Ovary (tissue), 7 donors: ENCODE measurements at regions not wholly inside any gene's neighbourhood (a gene's known extent, or its start where the extent isn't known, plus 50 kb on each side); places are given as distances from the start of the nearest gene placed in this dataset.

Experiments
- DNase-seq, 5 donors: peaks; one replicate each; pipeline ENCODE4 v3.0.0-alpha.2; 2019 to 2020
- H3K27ac ChIP-seq, 2 donors: fragments of 200-600 bp; one replicate each; pipeline versions ENCODE4 v1.5.1 to v1.8.0; 2019 to 2022
- H3K27me3 ChIP-seq: fragments of 200-600 bp; one replicate; pipeline ENCODE4 v1.8.0; 2022
- H3K36me3 ChIP-seq: fragments of 200-600 bp; sonication (generic); one replicate; pipeline ENCODE4 v1.5.1; 2019
- H3K4me1 ChIP-seq: one replicate; pipeline ENCODE4 v1.8.1; 2013; ENCODE audit warnings: mild to moderate bottlenecking, moderate library complexity; ENCODE audit not compliant: insufficient read depth
- H3K4me3 ChIP-seq: fragments of 200-600 bp; sonication (generic); one replicate; pipeline ENCODE4 v1.5.1; 2017
- H3K9me3 ChIP-seq, 2 donors: fragments of 200-600 bp in 1 of 2; sonication (generic) in 1 of 2; one replicate each; pipeline versions ENCODE4 v1.5.1 to v1.8.1; 2013 to 2019; ENCODE audit warnings: mild to moderate bottlenecking in 1 of 2, moderate library complexity in 1 of 2
- CTCF ChIP-seq, 3 donors: fragments of 450-650 bp in 2 of 3; fragments of 200-600 bp in 1 of 3; IDR thresholded peaks; one replicate each; pipeline versions ENCODE4 v1.5.1 to v1.8.0; 2016 to 2022; ENCODE audit warnings: antibody characterized with exemption in 3 of 3, mild to moderate bottlenecking in 1 of 3
- EP300 ChIP-seq: sonication (generic); formaldehyde crosslinking; IDR thresholded peaks from one replicate; pipeline ENCODE4 v1.6.1; 2017; ENCODE audit warnings: antibody characterized with exemption
- POLR2A ChIP-seq: fragments of 450-650 bp; IDR thresholded peaks from one replicate; pipeline ENCODE4 v1.6.1; 2017; ENCODE audit warnings: antibody characterized with exemption, mild to moderate bottlenecking, moderate library complexity
- WGBS, 3 donors: extraction: QIAGEN DNeasy Blood & Tissue Kit in 1 of 3; methylation state at CpG; one replicate each; pipeline versions ENCODE4 v1.1.5 to v1.1.7; 2013 to 2017; 5-methylcytosine and 5-hydroxymethylcytosine counted together
- intact Hi-C, 4 donors: fragments of 100-400 bp; cut with DNase I; formaldehyde crosslinking; loops; one replicate each; pipeline versions ENCODE4 v1.11.0 to v1.15.1; 2022 to 2023
- donor health status: DM: no; HTN: no; CAD: no; lungs with moderate emphysema.
- donor health status: DM: no; HTN: no; CAD: no.
- donor health status: Bipolar disorder and iron deficiency.
- donor health status: DM: no; HTN: no; CAD: no.
- donor health status: DM: yes; HTN: yes; CAD: no.

GRCh38 chrX:98331407-98331806 lies 1447.7 kb downstream of the RPA4 start:
- no peak for DNase-seq
- intact Hi-C loops, result no loop called here
- H3K4me1 ChIP-seq, result no peaks in the 10 kb centered on the region
- TF ChIP-seq CTCF (IDR thresholded peaks at IDR 0.05), result no peak
- TF ChIP-seq POLR2A, result no peak
- no peak for TF ChIP-seq EP300
- H3K36me3 ChIP-seq, result no peaks in the 10 kb centered on the region
- H3K4me3 ChIP-seq, result no peak overlapping the region
- 64 to 75% (median 67%) methylated on average over 2 of the region's 2 CpGs for WGBS, 3 donors
- H3K27me3 ChIP-seq, result no peaks in the 10 kb centered on the region
- H3K27ac ChIP-seq, result no peak overlapping the region
- no peaks in the 10 kb centered on the region for H3K9me3 ChIP-seq

GRCh38 chrX:98338544-98338943 lies 1454.8 kb downstream of the RPA4 start:
- no peaks in the 10 kb centered on the region for H3K4me1 ChIP-seq
- no peak for DNase-seq
- H3K36me3 ChIP-seq, result no peaks in the 10 kb centered on the region
- H3K27ac ChIP-seq, result no peak overlapping the region
- intact Hi-C loops, result no loop called here
- no peaks in the 10 kb centered on the region for H3K27me3 ChIP-seq
- WGBS, 3 donors, result 70 to 78% (median 71%) methylated on average over 2 of the region's 2 CpGs
- H3K9me3 ChIP-seq, result no peaks in the 10 kb centered on the region
- H3K4me3 ChIP-seq, result no peak overlapping the region
- TF ChIP-seq POLR2A, result no peak
- TF ChIP-seq EP300, result no peak
- no peak for TF ChIP-seq CTCF (IDR thresholded peaks at IDR 0.05)

GRCh38 chrX:98350940-98351339 lies 1467.2 kb downstream of the RPA4 start:
- intact Hi-C loops, result no loop called here
- H3K27ac ChIP-seq, result no peak overlapping the region
- no peak for DNase-seq
- H3K4me1 ChIP-seq, result no peaks in the 10 kb centered on the region
- no peaks in the 10 kb centered on the region for H3K36me3 ChIP-seq
- H3K4me3 ChIP-seq, result no peak overlapping the region
- no peak for TF ChIP-seq POLR2A
- no peak for TF ChIP-seq CTCF (IDR thresholded peaks at IDR 0.05)
- TF ChIP-seq EP300, result no peak
- H3K27me3 ChIP-seq, result no peaks in the 10 kb centered on the region
- H3K9me3 ChIP-seq, result no peaks in the 10 kb centered on the region

GRCh38 chrX:98357146-98357545 lies 1473.4 kb downstream of the RPA4 start:
- H3K4me3 ChIP-seq, result no peak overlapping the region
- intact Hi-C loops, result no loop called here
- no peaks in the 10 kb centered on the region for H3K4me1 ChIP-seq
- DNase-seq, result no peak
- no peaks in the 10 kb centered on the region for H3K9me3 ChIP-seq
- H3K36me3 ChIP-seq, result no peaks in the 10 kb centered on the region
- no peak for TF ChIP-seq POLR2A
- TF ChIP-seq EP300, result no peak
- TF ChIP-seq CTCF (IDR thresholded peaks at IDR 0.05), result no peak
- no peak overlapping the region for H3K27ac ChIP-seq
- H3K27me3 ChIP-seq, result no peaks in the 10 kb centered on the region

- Histone ChIP-seq H3K27me3 (no peaks in the 10 kb centered on the region), H3K4me1 (no peaks in the 10 kb centered on the region), H3K27ac (no peak overlapping the region), H3K4me3 (no peak overlapping the region), H3K36me3 (no peaks in the 10 kb centered on the region), H3K9me3 (no peaks in the 10 kb centered on the region)
- no peak for DNase-seq
- intact Hi-C loops, result no loop called here
- TF ChIP-seq EP300 (no peak), POLR2A (no peak)
Observed at GRCh38 chrX:98362630-98363029, 1478.9 kb downstream of the RPA4 start.
